Kidney (tissue), 13 donors: ENCODE measurements at regions not wholly inside any gene's neighbourhood (a gene's known extent, or its start where the extent isn't known, plus 50 kb on each side); places are given as distances from the start of the nearest gene placed in this dataset.

Experiments used
- DNase-seq, 5 donors: peaks; one replicate each; pipeline ENCODE4 v3.0.0-alpha.2; 2013 to 2020
- FAIRE-seq: peaks from 2 replicates; lab custom pipeline; 2012; peaks lifted over from hg19 to GRCh38; lab: Jason Lieb, UNC
- H3K27ac ChIP-seq, 2 donors: one replicate each; pipeline ENCODE4 v1.7.0; 2013; ENCODE audit warnings: low read depth in 2 of 2, low read length in 2 of 2, inconsistent platforms in 1 of 2
- H3K27me3 ChIP-seq: one replicate; pipeline ENCODE4 v1.7.1; 2013; ENCODE audit warnings: low read length, inconsistent platforms; ENCODE audit not compliant: control insufficient read depth, insufficient read depth
- H3K36me3 ChIP-seq, 3 donors: one replicate each; pipeline versions ENCODE4 v1.7.0 to v1.7.1; 2013; ENCODE audit warnings: low read length in 3 of 3, control low read depth in 1 of 3, inconsistent platforms in 1 of 3; ENCODE audit not compliant: insufficient read depth in 3 of 3, control insufficient read depth in 2 of 3
- H3K4me1 ChIP-seq, 3 donors: one replicate each; pipeline versions ENCODE4 v1.7.0 to v1.7.1; 2013; ENCODE audit warnings: low read length in 3 of 3, inconsistent platforms in 1 of 3, low read depth in 1 of 3; ENCODE audit not compliant: control insufficient read depth in 2 of 3, insufficient read depth in 2 of 3
- H3K4me3 ChIP-seq, 3 donors: one replicate each; pipeline versions ENCODE4 v1.7.0 to v1.8.1; 2013; ENCODE audit warnings: low read length in 3 of 3, control low read depth in 1 of 3, inconsistent platforms in 1 of 3
- H3K9ac ChIP-seq, 3 donors: one replicate each; pipeline versions ENCODE4 v1.7.0 to v1.7.1; 2013; ENCODE audit warnings: low read length in 3 of 3, control low read depth in 1 of 3, inconsistent platforms in 1 of 3
- H3K9me3 ChIP-seq, 3 donors: one replicate each; pipeline versions ENCODE4 v1.7.0 to v1.7.1; 2013; ENCODE audit warnings: low read length in 3 of 3, control low read depth in 1 of 3, inconsistent platforms in 1 of 3; ENCODE audit not compliant: control insufficient read depth in 2 of 3, insufficient read depth in 1 of 3
- intact Hi-C: fragments of 100-400 bp; cut with DNase I; formaldehyde crosslinking; loops from one replicate; pipeline ENCODE4 v1.11.1; 2022
- TF ChIP-seq, protein P1 (sequence below): IDR thresholded peaks from 3 replicates; pipeline ENCODE4 v1.5.1; 2012; ENCODE audit warnings: mild to moderate bottlenecking, moderate library complexity, borderline replicate concordance; ENCODE audit not compliant: insufficient read depth; ENCODE audit errors: extremely low read depth
- donor health status: control.
- donor health status: control.
- donor health status: control.
- donor health status: control.
- donor health status: control.
- donor health status: DM: yes; HTN: yes; CAD: no.
- donor health status: Normal renal cell carcinoma (clear cell type).

DNA sequence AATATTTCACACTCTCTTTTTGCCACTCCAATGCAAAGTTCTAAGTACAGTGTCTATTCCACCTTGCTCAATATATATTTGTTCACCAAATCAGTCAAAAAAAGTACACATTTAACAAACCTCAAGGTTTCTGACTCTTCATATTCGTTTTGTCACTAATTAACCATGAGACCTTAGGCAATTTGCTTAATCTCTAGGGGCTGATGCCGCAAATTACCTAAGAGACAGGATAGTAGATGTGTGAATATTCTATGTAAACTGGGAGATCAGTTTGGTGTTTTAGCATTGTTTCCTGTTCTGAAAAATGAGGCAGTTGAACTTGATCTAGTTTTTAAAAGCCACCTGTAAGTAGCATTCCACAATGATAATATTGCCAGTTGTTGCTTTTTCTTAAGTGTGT lies 182.5 kb upstream of the KCNH8 start:
- Histone ChIP-seq H3K4me3 (no peak overlapping the region), H3K9ac (no peak overlapping the region), H3K4me1 (no peaks in the 10 kb centered on the region), H3K27me3 (no peaks in the 10 kb centered on the region), H3K9me3 (no peaks in the 10 kb centered on the region), H3K27ac (no peak overlapping the region), H3K36me3 (no peaks in the 10 kb centered on the region)
- TF ChIP-seq, protein P1, sequence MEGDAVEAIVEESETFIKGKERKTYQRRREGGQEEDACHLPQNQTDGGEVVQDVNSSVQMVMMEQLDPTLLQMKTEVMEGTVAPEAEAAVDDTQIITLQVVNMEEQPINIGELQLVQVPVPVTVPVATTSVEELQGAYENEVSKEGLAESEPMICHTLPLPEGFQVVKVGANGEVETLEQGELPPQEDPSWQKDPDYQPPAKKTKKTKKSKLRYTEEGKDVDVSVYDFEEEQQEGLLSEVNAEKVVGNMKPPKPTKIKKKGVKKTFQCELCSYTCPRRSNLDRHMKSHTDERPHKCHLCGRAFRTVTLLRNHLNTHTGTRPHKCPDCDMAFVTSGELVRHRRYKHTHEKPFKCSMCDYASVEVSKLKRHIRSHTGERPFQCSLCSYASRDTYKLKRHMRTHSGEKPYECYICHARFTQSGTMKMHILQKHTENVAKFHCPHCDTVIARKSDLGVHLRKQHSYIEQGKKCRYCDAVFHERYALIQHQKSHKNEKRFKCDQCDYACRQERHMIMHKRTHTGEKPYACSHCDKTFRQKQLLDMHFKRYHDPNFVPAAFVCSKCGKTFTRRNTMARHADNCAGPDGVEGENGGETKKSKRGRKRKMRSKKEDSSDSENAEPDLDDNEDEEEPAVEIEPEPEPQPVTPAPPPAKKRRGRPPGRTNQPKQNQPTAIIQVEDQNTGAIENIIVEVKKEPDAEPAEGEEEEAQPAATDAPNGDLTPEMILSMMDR: no peak
- DNase-seq (no peak), FAIRE-seq (no peak)
- intact Hi-C loops: no loop called here

DNA sequence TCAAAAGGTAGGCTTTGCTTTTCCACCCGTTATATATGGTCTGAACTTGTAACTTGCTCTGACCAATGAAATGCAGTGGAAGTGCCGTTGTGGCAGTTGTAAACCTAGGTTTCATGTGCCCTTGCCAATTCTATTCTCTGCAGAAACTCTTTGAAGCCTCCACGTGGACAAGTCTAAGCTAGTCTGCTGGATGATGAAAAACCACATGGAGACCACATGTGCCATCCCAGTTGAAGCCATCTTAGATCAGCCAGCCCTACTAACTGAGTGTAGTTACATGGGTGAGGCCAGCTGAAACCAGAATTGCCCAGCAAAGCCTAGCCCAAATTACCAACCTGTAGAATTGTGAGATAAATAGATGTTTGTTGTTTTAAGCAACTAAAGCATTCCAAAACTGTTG lies 183.7 kb upstream of the KCNH8 start:
- FAIRE-seq: no peak
- no peak for DNase-seq
- Histone ChIP-seq H3K4me1 (no peaks in the 10 kb centered on the region), H3K36me3 (no peaks in the 10 kb centered on the region), H3K27ac (no peak overlapping the region), H3K27me3 (no peaks in the 10 kb centered on the region), H3K4me3 (no peak overlapping the region), H3K9me3 (no peaks in the 10 kb centered on the region), H3K9ac (no peak overlapping the region)
- intact Hi-C loops: no loop called here
- TF ChIP-seq, protein P1: no peak

DNA sequence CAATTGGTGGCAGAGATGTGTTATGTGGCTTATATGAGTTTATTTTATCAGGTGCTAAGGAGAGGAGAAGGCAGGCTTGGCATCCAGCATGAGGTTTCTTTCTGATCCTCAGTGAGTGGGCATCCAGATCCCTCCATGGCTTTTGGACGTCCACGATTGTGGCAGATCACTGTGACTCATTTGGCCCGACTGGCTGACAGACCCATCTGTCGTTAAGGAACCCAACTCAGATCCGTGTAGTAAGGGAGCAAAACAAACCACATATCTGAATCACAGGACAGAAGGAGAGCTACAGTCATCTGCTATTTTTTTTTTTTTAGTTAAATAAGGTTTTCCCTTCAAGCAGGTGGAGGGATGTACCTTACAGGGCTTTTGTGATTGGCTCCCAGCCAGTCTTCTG lies 197.0 kb upstream of the KCNH8 start:
- TF ChIP-seq, protein P1: no peak
- no peaks in the 10 kb centered on the region for H3K36me3 ChIP-seq
- no peaks in the 10 kb centered on the region for H3K4me1 ChIP-seq
- no peak overlapping the region for H3K27ac ChIP-seq
- intact Hi-C loops: no loop called here
- H3K9me3 ChIP-seq: no peaks in the 10 kb centered on the region
- H3K4me3 ChIP-seq: no peak overlapping the region
- no peak overlapping the region for H3K9ac ChIP-seq
- DNase-seq (no peak), FAIRE-seq (no peak)
- no peaks in the 10 kb centered on the region for H3K27me3 ChIP-seq

DNA sequence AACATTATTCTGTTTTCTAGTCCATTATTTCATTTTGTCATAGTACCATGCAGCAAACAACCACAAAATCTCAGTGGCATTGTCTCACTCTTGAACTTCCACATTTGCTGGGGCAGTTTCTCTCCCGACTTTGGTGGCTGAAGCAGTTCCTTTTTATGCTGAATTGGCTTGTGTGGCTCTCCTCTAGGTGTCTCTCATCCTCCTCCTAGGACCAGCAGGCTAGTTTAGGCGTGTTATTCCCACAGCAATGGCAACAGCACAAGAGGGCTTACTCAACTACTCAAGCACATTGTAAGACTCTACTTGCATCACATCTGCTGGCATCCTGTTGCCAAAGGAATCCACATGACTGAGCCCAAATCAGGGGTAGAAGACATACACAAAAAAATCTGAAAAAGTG lies 201.8 kb upstream of the KCNH8 start:
- H3K27ac ChIP-seq: no peak overlapping the region
- intact Hi-C loops: no loop called here
- TF ChIP-seq, protein P1: no peak
- no peaks in the 10 kb centered on the region for H3K9me3 ChIP-seq
- H3K4me3 ChIP-seq: no peak overlapping the region
- H3K4me1 ChIP-seq: no peaks in the 10 kb centered on the region
- H3K27me3 ChIP-seq: no peaks in the 10 kb centered on the region
- FAIRE-seq: no peak
- no peaks in the 10 kb centered on the region for H3K36me3 ChIP-seq
- no peak for DNase-seq
- H3K9ac ChIP-seq: no peak overlapping the region
